IMR-90 (cell line): ENCODE measurements at regions not wholly inside any gene's neighbourhood (a gene's known extent, or its start where the extent isn't known, plus 50 kb on each side); places are given as distances from the start of the nearest gene placed in this dataset.

Experiments used
- ATAC-seq: fragments of 200-7000 bp; cut with Tn5 transposase; 2 replicates; pipeline ENCODE4 v1.9.1; 2020; ENCODE audit warnings: low read depth, mild to moderate bottlenecking, moderate library complexity
- BruUV-seq: library from RNA; stranded (reverse); fragments of 400-500 nt; replicated peaks from 2 replicates; lab custom pipeline; 2021; lab: Mats Ljungman, UMichigan
- CTCF ChIA-PET: fragments of 300-600 bp; formaldehyde crosslinking; extraction: SDS; loops from one replicate; lab custom pipeline; 2021; ENCODE audit warnings: antibody characterized with exemption; lab: Yijun Ruan, JAX
- POLR2A ChIA-PET: fragments of 300-600 bp; sonication (Branson Sonifier 250); formaldehyde crosslinking; loops from one replicate; lab custom pipeline; 2022; ENCODE audit warnings: antibody characterized with exemption; ENCODE audit not compliant: unreplicated experiment; lab: Charles Lee
- DNase-seq: peaks from one replicate; pipeline ENCODE4 v3.0.0; 2013
- H2AFZ ChIP-seq: replicated peaks from 2 replicates; pipeline ENCODE3; 2013; ENCODE audit warnings: low read length, mild to moderate bottlenecking; ENCODE audit not compliant: poor library complexity
- H2AK5ac ChIP-seq: 2 replicates; pipeline ENCODE4 v1.6.1; 2013; ENCODE audit warnings: low read depth, low read length, inconsistent platforms
- H2AK9ac ChIP-seq: replicated peaks from 2 replicates; pipeline ENCODE3; 2013; ENCODE audit warnings: mild to moderate bottlenecking, low read depth, low read length, moderate library complexity; ENCODE audit not compliant: poor library complexity
- H2BK120ac ChIP-seq: 2 replicates; pipeline ENCODE4 v1.6.1; 2013; ENCODE audit warnings: low read depth, low read length, inconsistent platforms
- H2BK15ac ChIP-seq: 3 replicates; pipeline ENCODE4 v1.6.1; 2013; ENCODE audit warnings: low read depth, low read length, inconsistent platforms
- H2BK20ac ChIP-seq: 2 replicates; pipeline ENCODE4 v1.6.1; 2013; ENCODE audit warnings: low read depth, mild to moderate bottlenecking, inconsistent platforms, low read length, moderate library complexity
- H2BK5ac ChIP-seq: 2 replicates; pipeline ENCODE4 v1.6.1; 2013; ENCODE audit warnings: mild to moderate bottlenecking, low read depth, low read length, inconsistent platforms; ENCODE audit not compliant: poor library complexity, severe bottlenecking
- H3K14ac ChIP-seq: replicated peaks from 2 replicates; pipeline ENCODE4 v1.6.1; 2013; ENCODE audit warnings: low read depth, low read length, inconsistent platforms
- H3K18ac ChIP-seq: 2 replicates; pipeline ENCODE4 v1.6.1; 2013; ENCODE audit warnings: low read depth, low read length, control low read depth
- H3K23ac ChIP-seq: 2 replicates; pipeline ENCODE4 v1.6.1; 2013; ENCODE audit warnings: low read depth, low read length, inconsistent platforms
- H3K27ac ChIP-seq: 2 replicates; pipeline ENCODE4 v1.5.1; 2013; ENCODE audit warnings: mild to moderate bottlenecking, control low read depth, low read length; ENCODE audit not compliant: insufficient read depth
- H3K27me3 ChIP-seq: 2 replicates; pipeline ENCODE4 v1.6.1; 2013; ENCODE audit warnings: low read length; ENCODE audit not compliant: control insufficient read depth, insufficient read depth
- H3K36me3 ChIP-seq: 2 replicates; pipeline ENCODE4 v1.6.1; 2013; ENCODE audit warnings: low read length, mixed read lengths; ENCODE audit not compliant: control insufficient read depth, insufficient read depth
- H3K4ac ChIP-seq: 2 replicates; pipeline ENCODE4 v1.6.1; 2013; ENCODE audit warnings: low read depth, low read length, inconsistent platforms
- H3K4me1 ChIP-seq: 2 replicates; pipeline ENCODE4 v1.6.1; 2013; ENCODE audit warnings: low read length, mixed read lengths; ENCODE audit not compliant: control insufficient read depth, insufficient read depth
- H3K4me2 ChIP-seq: 2 replicates; pipeline ENCODE4 v1.6.1; 2013; ENCODE audit warnings: low read depth, mild to moderate bottlenecking, control low read depth, low read length, moderate library complexity
- H3K4me3 ChIP-seq: 2 replicates; pipeline ENCODE4 v1.5.1; 2013; ENCODE audit warnings: low read depth, mild to moderate bottlenecking, control low read depth, low read length, moderate library complexity; ENCODE audit not compliant: insufficient read depth
- H3K56ac ChIP-seq: 2 replicates; pipeline ENCODE4 v1.6.1; 2013; ENCODE audit warnings: low read length, inconsistent platforms; ENCODE audit not compliant: insufficient read depth; ENCODE audit errors: extremely low read depth
- H3K79me1 ChIP-seq, 2 experiments: 2 replicates each; pipeline ENCODE4 v1.6.1; 2013; ENCODE audit warnings: low read length in 2 of 2, inconsistent platforms in 1 of 2, low read depth in 1 of 2
- H3K9ac ChIP-seq: 2 replicates; pipeline ENCODE4 v1.6.1; 2013; ENCODE audit warnings: low read depth, low read length, control low read depth
- H3K9me1 ChIP-seq: 2 replicates; pipeline ENCODE4 v1.6.1; 2013; ENCODE audit warnings: low read length, inconsistent platforms; ENCODE audit not compliant: insufficient read depth
- H3K9me3 ChIP-seq: 2 replicates; pipeline ENCODE4 v1.6.1; 2013; ENCODE audit warnings: low read length; ENCODE audit not compliant: control insufficient read depth, insufficient read depth
- H4K20me1 ChIP-seq: 2 replicates; pipeline ENCODE4 v1.6.1; 2013; ENCODE audit warnings: low read length, inconsistent platforms; ENCODE audit not compliant: insufficient read depth
- H4K5ac ChIP-seq: 2 replicates; pipeline ENCODE4 v1.6.1; 2013; ENCODE audit warnings: mild to moderate bottlenecking, low read depth, low read length, control low read depth
- H4K8ac ChIP-seq, 2 experiments: 2 replicates each; pipeline ENCODE4 v1.6.1; 2013; ENCODE audit warnings: low read depth in 2 of 2, low read length in 2 of 2, control low read depth in 1 of 2, inconsistent platforms in 1 of 2
- H4K91ac ChIP-seq: 2 replicates; pipeline ENCODE4 v1.6.1; 2013; ENCODE audit warnings: low read depth, low read length, inconsistent platforms; ENCODE audit not compliant: insufficient read depth
- BHLHE40 ChIP-seq: fragments of 150-350 bp; IDR thresholded peaks from 2 replicates; pipeline ENCODE4 v1.6.1; 2016; ENCODE audit warnings: mild to moderate bottlenecking, low read depth, low read length
- CEBPB ChIP-seq: IDR thresholded peaks from 2 replicates; pipeline ENCODE4 v1.6.1; 2012; ENCODE audit warnings: low read depth, low read length, improper control_type of control experiment
- CHD1 ChIP-seq: IDR thresholded peaks from 2 replicates; pipeline ENCODE4 v1.6.1; 2012; ENCODE audit warnings: low read depth, low read length, improper control_type of control experiment
- ELK1 ChIP-seq: fragments of 150-350 bp; IDR thresholded peaks from 2 replicates; pipeline ENCODE4 v1.6.1; 2016; ENCODE audit warnings: low read depth, mild to moderate bottlenecking, low read length, moderate library complexity, borderline replicate concordance
- FOS ChIP-seq: fragments of 150-350 bp; IDR thresholded peaks from 2 replicates; pipeline ENCODE4 v1.6.1; 2016; ENCODE audit warnings: low read depth, low read length
- MAFK ChIP-seq: IDR thresholded peaks from 2 replicates; pipeline ENCODE4 v1.6.1; 2012; ENCODE audit warnings: low read depth, low read length, improper control_type of control experiment
- MAZ ChIP-seq: IDR thresholded peaks from 2 replicates; pipeline ENCODE4 v1.6.1; 2012; ENCODE audit warnings: low read depth, mild to moderate bottlenecking, low read length, improper control_type of control experiment, moderate library complexity, borderline replicate concordance
- MXI1 ChIP-seq: IDR thresholded peaks from 2 replicates; pipeline ENCODE4 v1.6.1; 2012; ENCODE audit warnings: low read depth, mild to moderate bottlenecking, low read length, moderate library complexity, borderline replicate concordance
- NFE2L2 ChIP-seq: fragments of 150-350 bp; IDR thresholded peaks from 2 replicates; pipeline ENCODE4 v1.6.1; 2016; ENCODE audit warnings: low read depth, mild to moderate bottlenecking, low read length
- POLR2A ChIP-seq: IDR thresholded peaks from 2 replicates; pipeline ENCODE4 v1.6.1; 2012; ENCODE audit warnings: mild to moderate bottlenecking, low read depth, low read length
- RAD21 ChIP-seq: IDR thresholded peaks from 2 replicates; pipeline ENCODE4 v1.6.1; 2012; ENCODE audit warnings: low read length, improper control_type of control experiment
- RCOR1 ChIP-seq: IDR thresholded peaks from 2 replicates; pipeline ENCODE4 v1.6.1; 2012; ENCODE audit warnings: mild to moderate bottlenecking, low read length, improper control_type of control experiment; ENCODE audit not compliant: insufficient replicate concordance
- RFX5 ChIP-seq: IDR thresholded peaks from 2 replicates; pipeline ENCODE4 v1.8.0; 2012; ENCODE audit warnings: low read depth, mild to moderate bottlenecking, low read length, moderate library complexity
- SMC3 ChIP-seq: fragments of 150-350 bp; IDR thresholded peaks from 2 replicates; pipeline ENCODE4 v1.6.1; 2016; ENCODE audit warnings: low read depth, mild to moderate bottlenecking, antibody characterized with exemption, low read length, moderate library complexity
- USF2 ChIP-seq: fragments of 150-350 bp; IDR thresholded peaks from 2 replicates; pipeline ENCODE4 v1.6.1; 2017; ENCODE audit warnings: mild to moderate bottlenecking, antibody characterized with exemption, low read length, low read depth
- WGBS, 2 experiments: methylation state at CpG; one replicate each; pipeline versions ENCODE4 v1.1.5 to v1.1.7; 2013; ENCODE audit warnings: missing lambda C conversion rate in 2 of 2; ENCODE audit not compliant: insufficient read length in 1 of 2; ENCODE audit errors: extremely low coverage in 2 of 2; 5-methylcytosine and 5-hydroxymethylcytosine counted together
- dilution Hi-C: fragments of 300-500 bp; cut with HindIII; formaldehyde crosslinking; loops from one replicate; pipeline ENCODE4 v1.14.3; 2018; ENCODE audit warnings: low sequenced_read_pairs; ENCODE audit not compliant: unreplicated experiment
- in situ Hi-C: fragments of 300-500 bp; cut with MboI; formaldehyde crosslinking; loops from 3 replicates; pipeline ENCODE4 v1.14.3; 2019; ENCODE audit warnings: low sequenced_read_pairs, inconsistent platforms, mixed read lengths
- intact Hi-C: fragments of 100-400 bp; cut with micrococcal nuclease; formaldehyde crosslinking; loops from 2 replicates; pipeline ENCODE4 v1.10.0; 2022
- TF ChIP-seq, protein P1 (sequence below): conservative IDR thresholded peaks from 2 replicates; pipeline ENCODE4 v1.5.1; 2012; ENCODE audit warnings: mild to moderate bottlenecking, low read depth, low read length, improper control_type of control experiment

- Histone ChIP-seq H3K36me3 (no peaks in the 10 kb centered on the region), H3K79me1 (no peaks in the 10 kb centered on the region), H4K91ac (no peak overlapping the region), H4K8ac (no peak overlapping the region), H3K27me3 (no peaks in the 10 kb centered on the region), H3K56ac (no peak overlapping the region), H3K18ac (no peak overlapping the region), H3K4me2 (no peak overlapping the region), H2BK20ac (no peak overlapping the region), H2BK15ac (no peak overlapping the region), H3K4me1 (no peaks in the 10 kb centered on the region), H3K4ac (no peak overlapping the region), H3K9ac (no peak overlapping the region), H3K23ac (no peak overlapping the region), H3K9me3 (peaks cover 47% of the 10 kb centered on the region), H3K14ac (no peak overlapping the region), H3K9me1 (no peaks in the 10 kb centered on the region), H2BK120ac (no peak overlapping the region), H3K27ac (no peak overlapping the region), H2AK5ac (no peak overlapping the region), H2AFZ (no peak overlapping the region), H4K20me1 (no peaks in the 10 kb centered on the region), H4K5ac (no peak overlapping the region), H3K4me3 (no peak overlapping the region), H2AK9ac (no peak overlapping the region), H2BK5ac (no peak overlapping the region)
- TF ChIP-seq ELK1 (no peak), USF2 (no peak), FOS (no peak), SMC3 (no peak), RCOR1 (no peak), MAZ (no peak), BHLHE40 (no peak), NFE2L2 (no peak), RFX5 (no peak), MAFK (no peak), POLR2A (no peak), RAD21 (no peak), MXI1 (no peak), CEBPB (no peak), CHD1 (no peak)
- TF ChIP-seq, protein P1, sequence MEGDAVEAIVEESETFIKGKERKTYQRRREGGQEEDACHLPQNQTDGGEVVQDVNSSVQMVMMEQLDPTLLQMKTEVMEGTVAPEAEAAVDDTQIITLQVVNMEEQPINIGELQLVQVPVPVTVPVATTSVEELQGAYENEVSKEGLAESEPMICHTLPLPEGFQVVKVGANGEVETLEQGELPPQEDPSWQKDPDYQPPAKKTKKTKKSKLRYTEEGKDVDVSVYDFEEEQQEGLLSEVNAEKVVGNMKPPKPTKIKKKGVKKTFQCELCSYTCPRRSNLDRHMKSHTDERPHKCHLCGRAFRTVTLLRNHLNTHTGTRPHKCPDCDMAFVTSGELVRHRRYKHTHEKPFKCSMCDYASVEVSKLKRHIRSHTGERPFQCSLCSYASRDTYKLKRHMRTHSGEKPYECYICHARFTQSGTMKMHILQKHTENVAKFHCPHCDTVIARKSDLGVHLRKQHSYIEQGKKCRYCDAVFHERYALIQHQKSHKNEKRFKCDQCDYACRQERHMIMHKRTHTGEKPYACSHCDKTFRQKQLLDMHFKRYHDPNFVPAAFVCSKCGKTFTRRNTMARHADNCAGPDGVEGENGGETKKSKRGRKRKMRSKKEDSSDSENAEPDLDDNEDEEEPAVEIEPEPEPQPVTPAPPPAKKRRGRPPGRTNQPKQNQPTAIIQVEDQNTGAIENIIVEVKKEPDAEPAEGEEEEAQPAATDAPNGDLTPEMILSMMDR: no peak
- DNase-seq: no peak
- in situ Hi-C loops: no loop called here
- CTCF ChIA-PET: no interaction called here
- no peak for ATAC-seq
- POLR2A ChIA-PET: no interaction called here
- dilution Hi-C loops: no loop called here
- WGBS, 2 experiments: 79% methylated on average over 4 of the region's 9 CpGs; no CpG with 5 or more reads in 1 of the 2 experiments
- intact Hi-C loops: no loop called here
- BruUV-seq: no TSS peak
Measured at GRCh38 chr14:105903971-105904370, 377.6 kb downstream of the TMEM121 start.
